Epithelial cell of esophagus (primary cell): ENCODE measurements at regions not wholly inside any gene's neighbourhood (a gene's known extent, or its start where the extent isn't known, plus 50 kb on each side); places are given as distances from the start of the nearest gene placed in this dataset.
A peak's percentile ranks its signal among the peaks of the same experiment; 100 is the strongest.

ENCODE experiments used
- DNase-seq: peaks from one replicate; pipeline ENCODE4 v3.0.0; 2010; ENCODE audit warnings: low read depth
- H3K4me3 ChIP-seq: 2 replicates; pipeline ENCODE4 v1.5.1; 2011; ENCODE audit warnings: mild to moderate bottlenecking, low read length, control low read depth
- CTCF ChIP-seq: IDR thresholded peaks from 2 replicates; pipeline ENCODE4 v1.5.1; 2011; ENCODE audit warnings: low read depth, mild to moderate bottlenecking, low read length, control low read depth, inconsistent platforms; ENCODE audit not compliant: insufficient read depth; ENCODE audit errors: missing control alignments

DNA sequence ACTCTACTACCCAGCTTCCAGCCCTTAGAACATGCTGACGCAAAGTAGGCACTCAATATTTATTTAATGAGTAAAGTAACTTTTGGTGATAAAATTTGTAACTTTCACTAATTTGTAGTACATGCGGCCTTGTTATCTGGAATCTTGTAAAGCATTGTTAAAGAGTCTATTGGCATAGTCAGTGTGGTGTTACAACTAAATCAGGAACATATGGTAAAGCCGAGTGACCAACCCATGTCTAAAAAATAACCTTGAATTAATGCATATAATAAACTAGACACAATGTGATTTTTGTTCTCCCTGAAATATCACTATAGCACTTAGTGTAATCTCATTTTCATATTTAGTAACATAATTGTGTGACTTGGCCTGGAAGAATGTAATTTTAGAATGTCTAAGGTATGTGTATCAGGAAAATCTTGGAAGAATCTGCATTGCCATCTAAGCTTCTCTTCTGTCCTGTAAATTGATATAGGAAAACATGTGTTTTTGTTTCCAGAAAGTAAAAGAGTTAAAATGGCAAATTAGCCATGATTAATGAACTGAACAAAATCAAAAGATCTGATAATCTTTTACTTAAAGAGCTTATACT, 256.7 kb upstream of the GNAI1 start:
- no peak overlapping the region for H3K4me3 ChIP-seq
- no peak for DNase-seq
- TF ChIP-seq CTCF, result no peak

GRCh38 chr7:79876848-79877252, 257.8 kb upstream of the GNAI1 start:
- H3K4me3 ChIP-seq, result no peak overlapping the region
- no peak for TF ChIP-seq CTCF
- DNase-seq, result peak; percentile 79

- no peak overlapping the region for H3K4me3 ChIP-seq
- TF ChIP-seq CTCF, result no peak
Observed at GRCh38 chr7:79874797-79875196, 259.8 kb upstream of the GNAI1 start.

DNA sequence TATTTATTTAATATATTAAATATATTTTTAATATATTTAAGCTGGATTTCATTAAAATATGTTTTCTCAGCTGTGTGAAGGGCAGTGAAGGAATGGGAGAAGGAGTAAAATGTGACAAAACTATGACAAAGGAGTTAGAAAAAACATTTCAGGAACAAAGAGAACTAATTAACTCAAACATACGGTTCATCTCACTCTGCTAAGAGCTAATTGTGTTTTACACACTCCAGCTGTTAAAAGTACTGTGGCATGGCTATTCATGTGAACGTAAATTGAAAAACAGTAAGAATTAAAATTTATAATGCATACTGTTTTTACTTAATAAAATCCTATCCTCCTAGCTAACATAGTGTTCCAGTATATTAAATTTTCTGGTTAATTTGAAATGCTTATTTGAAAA, 262.5 kb upstream of the GNAI1 start:
- no peak for TF ChIP-seq CTCF
- no peak for DNase-seq
- no peak overlapping the region for H3K4me3 ChIP-seq

More at GRCh38 chr7:79874797-79875196, 259.8 kb upstream of the GNAI1 start:
- DNase-seq, result no peak

GRCh38 chr7:79868010-79868409, 266.6 kb upstream of the GNAI1 start:
- no peak for TF ChIP-seq CTCF
- DNase-seq, result no peak
- no peak overlapping the region for H3K4me3 ChIP-seq

DNA sequence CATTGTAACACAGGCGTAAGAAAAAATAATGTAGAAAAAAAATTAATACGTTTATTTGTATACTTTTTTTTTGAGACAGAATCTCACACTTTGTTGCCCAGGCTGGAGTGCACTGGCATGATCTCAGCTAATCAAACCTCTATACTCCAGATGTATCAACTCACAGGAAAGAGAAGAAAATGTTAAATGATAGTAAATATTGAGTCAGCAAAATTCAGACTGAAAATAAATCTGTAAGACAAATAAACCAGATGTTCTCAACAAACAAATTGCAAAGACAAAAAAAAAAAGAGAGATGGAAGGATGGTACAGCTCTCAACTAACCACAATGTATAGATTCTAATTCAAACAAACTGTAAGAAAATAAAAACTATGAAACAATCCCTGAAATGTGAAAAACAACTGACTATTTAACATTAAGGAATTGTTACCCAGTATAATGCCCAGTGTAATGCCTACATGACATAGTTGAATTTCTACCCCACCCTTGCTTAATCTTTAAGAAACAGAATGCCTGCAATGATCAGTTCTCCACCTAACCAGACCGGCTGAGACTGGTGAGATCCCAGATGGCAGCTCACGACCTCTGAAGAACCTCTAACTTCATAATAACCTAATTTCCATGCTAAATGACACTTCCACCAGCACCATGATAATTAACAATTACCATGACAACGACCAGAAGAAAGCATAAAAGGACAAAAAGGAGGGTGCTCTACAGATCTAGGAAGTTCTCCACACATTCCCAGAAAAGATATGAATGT, 272.0 kb upstream of the GNAI1 start:
- no peak for TF ChIP-seq CTCF
- no peak overlapping the region for H3K4me3 ChIP-seq
- DNase-seq, result no peak

DNA sequence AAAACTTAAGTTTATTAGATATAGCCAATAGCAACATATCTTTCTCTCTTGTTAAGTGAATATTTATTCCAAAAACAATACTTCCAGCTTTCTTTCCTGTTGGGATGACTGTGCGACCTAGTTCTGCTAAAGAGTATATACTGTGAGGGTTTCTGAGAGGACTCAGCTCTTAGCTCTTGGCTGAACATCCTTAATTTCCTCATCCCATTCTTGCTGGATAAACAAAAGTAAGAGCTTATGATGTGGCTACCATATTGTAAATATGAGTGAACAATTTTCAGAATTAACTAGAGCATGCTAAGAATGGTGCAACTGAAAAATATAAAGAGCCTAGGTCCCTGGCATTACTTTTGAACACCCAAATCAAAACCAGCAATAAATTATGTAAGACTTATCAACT, 279.5 kb upstream of the GNAI1 start:
- H3K4me3 ChIP-seq, result no peak overlapping the region
- no peak for TF ChIP-seq CTCF
- DNase-seq, result no peak
